GM21447 (cell line): ENCODE measurements at regions not wholly inside any gene's neighbourhood (a gene's known extent, or its start where the extent isn't known, plus 50 kb on each side); places are given as distances from the start of the nearest gene placed in this dataset.
A peak's percentile ranks its signal among the peaks of the same experiment; 100 is the strongest.
"Not testable (repeated sequence)": the region's sequence is repeated elsewhere in the genome, so short reads cannot be mapped to it uniquely, and the experiment has no call there.

ENCODE experiments used
- ATAC-seq: cut with Tn5 transposase; IDR thresholded peaks from one replicate; pipeline ENCODE4 v1.9.1; 2021; ENCODE audit not compliant: unreplicated experiment

GRCh38 chr1:228796945-228797344 lies 61.7 kb downstream of the RHOU start:
- ATAC-seq = not testable (repeated sequence)

- no peak for ATAC-seq
Measured at GRCh38 chr1:228798035-228798434, 62.8 kb downstream of the RHOU start.

GRCh38 chr1:228798548-228798947 lies 63.3 kb downstream of the RHOU start:
- no peak for ATAC-seq

GRCh38 chr1:228799924-228800323 lies 64.6 kb downstream of the RHOU start:
- no peak for ATAC-seq

- ATAC-seq = no peak
Measured at GRCh38 chr1:228801068-228801467, 65.8 kb downstream of the RHOU start.

GRCh38 chr1:228802386-228803220 lies 67.3 kb downstream of the RHOU start:
- ATAC-seq = no peak

- ATAC-seq = no peak
Measured at GRCh38 chr1:228803421-228803820, 68.1 kb downstream of the RHOU start.

- no peak for ATAC-seq
Measured at GRCh38 chr1:228804173-228804572, 68.9 kb downstream of the RHOU start.

GRCh38 chr1:228804640-228805413 lies 69.5 kb downstream of the RHOU start:
- no peak for ATAC-seq

GRCh38 chr1:228807904-228808605 lies 72.8 kb downstream of the RHOU start:
- no peak for ATAC-seq

GRCh38 chr1:228809621-228810394 lies 74.5 kb downstream of the RHOU start:
- no peak for ATAC-seq

GRCh38 chr1:228810395-228810758 lies 75.1 kb downstream of the RHOU start:
- ATAC-seq = no peak

GRCh38 chr1:228810878-228811711 lies 75.8 kb downstream of the RHOU start:
- peak; percentile 89 for ATAC-seq

GRCh38 chr1:228811712-228812305 lies 76.5 kb downstream of the RHOU start:
- no peak for ATAC-seq

- ATAC-seq = no peak
Measured at GRCh38 chr1:228812961-228813360, 77.7 kb downstream of the RHOU start.

- no peak for ATAC-seq
Measured at GRCh38 chr1:228814176-228814575, 78.9 kb downstream of the RHOU start.

- ATAC-seq = no peak
Measured at GRCh38 chr1:228818296-228818695, 83.0 kb downstream of the RHOU start.

GRCh38 chr1:228818928-228819630 lies 83.8 kb downstream of the RHOU start:
- ATAC-seq = no peak

GRCh38 chr1:228821252-228821651 lies 86.0 kb downstream of the RHOU start:
- ATAC-seq = no peak
